Osteoblast (primary cell): ENCODE measurements at regions not wholly inside any gene's neighbourhood (a gene's known extent, or its start where the extent isn't known, plus 50 kb on each side); places are given as distances from the start of the nearest gene placed in this dataset.

Source experiments
- DNase-seq: peaks from one replicate; pipeline ENCODE4 v3.0.0; 2011; ENCODE audit warnings: low spot score, mixed read lengths; ENCODE audit not compliant: insufficient read length; ENCODE audit errors: missing footprints
- H2AFZ ChIP-seq: 2 replicates; pipeline ENCODE4 v1.6.0; 2011; ENCODE audit warnings: mild to moderate bottlenecking, low read length
- H3K27ac ChIP-seq: 2 replicates; pipeline ENCODE4 v1.5.1; 2011; ENCODE audit warnings: mild to moderate bottlenecking, low read depth, low read length, moderate library complexity
- H3K27me3 ChIP-seq: 2 replicates; pipeline ENCODE4 v1.6.0; 2012; ENCODE audit warnings: mild to moderate bottlenecking, control low read depth, inconsistent platforms, low read length, moderate library complexity; ENCODE audit not compliant: insufficient read depth
- H3K36me3 ChIP-seq: 2 replicates; pipeline ENCODE4 v1.5.1; 2011; ENCODE audit warnings: mild to moderate bottlenecking, low read length, control low read depth, moderate library complexity; ENCODE audit not compliant: insufficient read depth
- H3K4me1 ChIP-seq: 2 replicates; pipeline ENCODE4 v1.5.1; 2011; ENCODE audit warnings: mild to moderate bottlenecking, low read length, control low read depth, moderate library complexity; ENCODE audit not compliant: insufficient read depth
- H3K4me2 ChIP-seq: 2 replicates; pipeline ENCODE4 v1.6.0; 2011; ENCODE audit warnings: mild to moderate bottlenecking, low read length; ENCODE audit not compliant: insufficient read depth
- H3K4me3 ChIP-seq: fragments of 200-600 bp; sonication (generic); 3 replicates; pipeline ENCODE4 v1.5.1; 2012; ENCODE audit warnings: mild to moderate bottlenecking, low read length, inconsistent platforms; ENCODE audit not compliant: insufficient read depth
- H3K79me2 ChIP-seq: 2 replicates; pipeline ENCODE4 v1.6.0; 2012; ENCODE audit warnings: mild to moderate bottlenecking, low read length, control low read depth, inconsistent platforms; ENCODE audit not compliant: insufficient read depth
- H3K9me3 ChIP-seq: 2 replicates; pipeline ENCODE4 v1.5.1; 2011; ENCODE audit warnings: low read depth, low read length, control low read depth
- H4K20me1 ChIP-seq: 2 replicates; pipeline ENCODE4 v1.6.0; 2012; ENCODE audit warnings: mild to moderate bottlenecking, low read length, control low read depth; ENCODE audit not compliant: insufficient read depth
- CTCF ChIP-seq: IDR thresholded peaks from 2 replicates; pipeline ENCODE4 v1.5.1; 2011; ENCODE audit warnings: mild to moderate bottlenecking, low read depth, low read length, moderate library complexity; ENCODE audit errors: extremely low read depth

- DNase-seq: peak; percentile 45
- TF ChIP-seq CTCF: no peak
- Histone ChIP-seq H2AFZ (no peak overlapping the region), H3K27ac (no peak overlapping the region), H3K27me3 (peaks cover 2% of the 10 kb centered on the region), H4K20me1 (no peaks in the 10 kb centered on the region), H3K9me3 (no peaks in the 10 kb centered on the region), H3K79me2 (no peaks in the 10 kb centered on the region), H3K4me1 (peaks cover 13% of the 10 kb centered on the region), H3K4me3 (no peak overlapping the region), H3K36me3 (no peaks in the 10 kb centered on the region), H3K4me2 (no peak overlapping the region)
These were observed 56.2 kb upstream of the MLN start for GRCh38 chr6:33860006-33860405.

GRCh38 chr6:33858804-33859505 is 55.2 kb upstream of the MLN start:
- no peak overlapping the region for H3K27ac ChIP-seq
- DNase-seq: peak; percentile 78
- no peak for TF ChIP-seq CTCF
- no peak overlapping the region for H2AFZ ChIP-seq
- H3K4me2 ChIP-seq: no peak overlapping the region
- no peaks in the 10 kb centered on the region for H4K20me1 ChIP-seq
- peaks cover 13% of the 10 kb centered on the region for H3K4me1 ChIP-seq
- H3K4me3 ChIP-seq: no peak overlapping the region
- H3K79me2 ChIP-seq: no peaks in the 10 kb centered on the region
- H3K36me3 ChIP-seq: no peaks in the 10 kb centered on the region
- peaks cover 2% of the 10 kb centered on the region for H3K27me3 ChIP-seq
- H3K9me3 ChIP-seq: no peaks in the 10 kb centered on the region

GRCh38 chr6:33857932-33858475 is 54.2 kb upstream of the MLN start:
- H3K4me3 ChIP-seq: no peak overlapping the region
- peaks cover under 1% of the 10 kb centered on the region for H3K27me3 ChIP-seq
- peak; percentile 92 for DNase-seq
- H4K20me1 ChIP-seq: no peaks in the 10 kb centered on the region
- peak overlapping the region; percentile 36 for H3K4me2 ChIP-seq
- no peaks in the 10 kb centered on the region for H3K36me3 ChIP-seq
- no peaks in the 10 kb centered on the region for H3K9me3 ChIP-seq
- no peak overlapping the region for H2AFZ ChIP-seq
- no peaks in the 10 kb centered on the region for H3K79me2 ChIP-seq
- no peak for TF ChIP-seq CTCF
- no peak overlapping the region for H3K27ac ChIP-seq
- H3K4me1 ChIP-seq: peaks cover 13% of the 10 kb centered on the region

DNA sequence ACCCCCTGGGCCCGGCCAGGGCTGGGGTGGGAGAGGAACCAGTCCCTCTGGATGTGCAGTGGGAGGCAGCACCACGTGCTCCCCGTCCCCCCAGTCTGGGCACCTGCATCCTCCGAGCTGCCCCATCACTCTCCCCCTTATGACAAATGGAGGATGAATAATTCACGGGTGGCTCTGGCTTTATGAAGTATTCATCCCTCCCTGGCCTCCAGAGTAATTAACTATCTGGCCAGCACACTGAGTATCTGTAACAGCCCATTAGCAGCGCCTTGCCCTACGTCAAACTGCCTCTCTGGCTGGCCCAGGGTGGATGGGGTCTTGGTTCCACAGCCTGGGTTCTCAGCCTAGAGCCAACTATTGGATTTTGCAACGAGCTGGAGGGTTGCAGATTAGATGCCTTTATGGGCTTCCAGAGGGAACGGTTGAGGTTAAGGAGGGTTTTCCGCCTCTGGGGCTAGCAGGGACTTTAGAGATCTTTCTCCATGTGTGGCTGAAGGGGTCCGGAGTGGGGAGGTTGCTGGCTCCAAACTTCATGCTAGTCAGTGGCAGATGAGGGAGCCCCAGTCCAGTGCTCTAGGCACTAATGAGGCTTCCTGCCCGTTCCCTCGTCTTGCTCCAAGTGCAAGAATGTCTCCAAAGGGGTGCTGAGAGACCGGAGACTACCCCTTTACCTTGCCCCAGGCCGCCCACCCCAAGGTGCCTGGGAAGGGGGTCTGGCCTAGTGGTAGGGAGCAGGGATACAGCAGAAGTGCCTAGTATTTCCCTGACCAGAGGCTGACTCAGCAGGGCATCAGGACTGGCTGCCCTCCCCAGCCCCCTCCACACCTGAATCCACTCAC is 53.5 kb upstream of the MLN start:
- H3K27me3 ChIP-seq: no peaks in the 10 kb centered on the region
- H3K27ac ChIP-seq: no peak overlapping the region
- peaks cover 13% of the 10 kb centered on the region for H3K4me1 ChIP-seq
- H3K4me3 ChIP-seq: no peak overlapping the region
- H2AFZ ChIP-seq: peak overlapping the region; percentile 6
- peak; percentile 78 for DNase-seq
- H4K20me1 ChIP-seq: no peaks in the 10 kb centered on the region
- H3K79me2 ChIP-seq: no peaks in the 10 kb centered on the region
- H3K4me2 ChIP-seq: peak overlapping the region; percentile 36
- no peaks in the 10 kb centered on the region for H3K36me3 ChIP-seq
- no peak for TF ChIP-seq CTCF
- H3K9me3 ChIP-seq: no peaks in the 10 kb centered on the region
